GM12874 (cell line): ENCODE measurements at regions not wholly inside any gene's neighbourhood (a gene's known extent, or its start where the extent isn't known, plus 50 kb on each side); places are given as distances from the start of the nearest gene placed in this dataset.

Source experiments
- CTCF ChIP-seq: IDR thresholded peaks from 2 replicates; pipeline ENCODE4 v1.5.1; 2011; ENCODE audit warnings: low read depth, mild to moderate bottlenecking, control low read depth, low read length, moderate library complexity; ENCODE audit not compliant: insufficient read depth

DNA sequence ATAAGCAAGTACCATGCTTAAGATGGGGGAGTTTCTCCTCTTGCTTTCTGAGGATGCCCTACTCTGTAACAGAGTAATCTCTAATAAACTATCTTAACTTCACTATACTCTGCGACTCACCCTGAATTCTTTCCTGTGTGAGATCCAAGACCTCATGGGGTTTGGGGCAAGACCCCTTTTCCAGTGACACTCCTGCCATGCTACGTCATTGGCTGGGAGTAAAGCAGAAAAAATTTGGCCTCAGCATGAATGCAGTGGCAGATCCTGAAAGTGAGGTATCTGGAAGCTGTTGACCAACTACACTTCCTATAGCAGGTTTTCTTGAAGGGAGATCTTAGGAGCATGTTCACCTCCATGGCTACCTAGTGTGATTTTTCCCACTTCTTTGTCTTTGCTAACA lies 109.1 kb upstream of the MED14 start:
- no peak for TF ChIP-seq CTCF

DNA sequence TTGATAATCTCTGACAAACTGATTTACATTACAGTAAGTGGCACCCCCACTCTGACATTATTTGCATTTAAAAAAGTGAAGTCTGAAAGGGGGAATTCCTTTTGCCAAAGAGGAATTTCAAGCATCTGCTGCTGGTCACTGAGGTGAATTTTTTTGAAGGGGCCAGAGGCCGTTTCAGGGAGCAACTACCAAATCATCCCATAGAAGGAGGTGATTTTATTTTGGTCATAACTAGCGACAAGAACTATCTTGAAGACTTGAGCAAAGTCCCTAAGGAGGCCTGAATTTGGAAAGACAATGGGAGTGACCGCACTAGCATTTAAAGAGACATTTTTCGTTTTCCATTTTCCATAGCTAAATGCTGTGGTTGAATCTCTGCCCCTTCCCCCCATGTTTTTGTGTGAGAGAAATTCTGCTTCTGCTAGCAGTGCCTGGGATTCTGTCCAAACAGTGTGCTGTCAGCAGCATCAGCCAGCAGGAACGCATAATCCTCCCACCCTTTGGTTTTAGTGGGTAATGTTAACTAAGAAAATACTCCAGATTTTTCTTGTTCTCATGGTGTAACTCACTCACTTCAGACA lies 110.1 kb upstream of the MED14 start:
- TF ChIP-seq CTCF = no peak

- TF ChIP-seq CTCF = no peak
These were observed 114.8 kb upstream of the MED14 start for GRCh38 chrX:40849906-40850823.

- TF ChIP-seq CTCF = no peak
These were observed 117.2 kb upstream of the MED14 start for GRCh38 chrX:40852586-40852985.

DNA sequence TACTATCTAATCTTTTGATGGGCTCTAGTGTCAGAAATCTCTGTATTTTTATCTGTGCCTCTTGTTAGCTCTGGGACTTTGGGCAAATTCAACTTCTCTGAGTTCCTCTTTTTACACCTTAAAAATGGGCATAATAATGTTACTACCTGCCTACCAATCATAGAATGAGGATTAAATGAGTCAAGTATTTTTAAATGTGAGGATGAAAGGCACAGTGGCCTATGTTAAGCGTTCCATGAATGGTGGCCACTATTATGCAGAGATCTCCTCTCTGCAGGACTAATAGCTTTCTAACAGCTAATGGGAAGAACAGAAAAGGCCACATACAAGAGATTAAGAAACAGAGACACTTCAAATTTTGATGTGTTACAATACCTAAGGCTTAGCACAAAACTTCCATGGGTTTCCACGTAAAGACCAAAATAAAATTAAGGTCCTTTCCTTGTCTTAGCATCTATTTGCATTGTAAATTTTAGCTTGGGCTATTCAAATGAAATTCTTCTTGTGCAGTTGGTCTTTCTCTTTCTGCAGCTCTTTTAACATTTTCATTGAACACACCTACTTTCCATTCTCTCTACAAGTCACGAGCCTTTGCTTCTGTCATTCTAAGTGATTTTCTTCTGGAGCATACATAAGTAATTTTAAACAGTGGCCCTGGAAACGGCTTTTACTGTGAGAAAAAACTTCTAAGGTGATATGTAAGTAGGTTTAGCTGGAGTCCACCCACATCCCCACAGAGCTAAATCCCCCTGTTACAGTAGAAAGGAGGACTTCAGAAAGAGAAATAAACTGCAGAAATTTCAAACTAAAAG lies 117.9 kb upstream of the MED14 start:
- TF ChIP-seq CTCF = no peak

- TF ChIP-seq CTCF = no peak
These were observed 118.4 kb upstream of the MED14 start for GRCh38 chrX:40853816-40854123.

GRCh38 chrX:40854242-40854641 lies 118.9 kb upstream of the MED14 start:
- TF ChIP-seq CTCF = no peak
